Neutrophil (primary cell): ENCODE measurements at regions not wholly inside any gene's neighbourhood (a gene's known extent, or its start where the extent isn't known, plus 50 kb on each side); places are given as distances from the start of the nearest gene placed in this dataset.

Experiments
- H3K27ac ChIP-seq: fragments of 200-600 bp; sonication (generic); 2 replicates; pipeline ENCODE4 v1.5.1; 2016; ENCODE audit warnings: mild to moderate bottlenecking, moderate library complexity
- H3K27me3 ChIP-seq: fragments of 200-600 bp; sonication (generic); 2 replicates; pipeline ENCODE4 v1.6.0; 2016; ENCODE audit warnings: mild to moderate bottlenecking
- H3K36me3 ChIP-seq: fragments of 200-600 bp; sonication (generic); 2 replicates; pipeline ENCODE4 v1.5.1; 2017
- H3K4me1 ChIP-seq, 2 experiments: fragments of 200-600 bp in 1 of 2; sonication (generic) in 1 of 2; 1 replicate in 1 of 2; 2 replicates in 1 of 2; pipeline versions ENCODE4 v1.5.1 to v1.6.1; 2013 to 2016; ENCODE audit warnings: low read depth in 1 of 2, low read length in 1 of 2, mild to moderate bottlenecking in 1 of 2, moderate library complexity in 1 of 2; ENCODE audit not compliant: control insufficient read depth in 1 of 2, insufficient read depth in 1 of 2
- H3K4me3 ChIP-seq, 2 experiments: fragments of 200-600 bp in 1 of 2; sonication (generic) in 1 of 2; 1 replicate in 1 of 2; 2 replicates in 1 of 2; pipeline ENCODE4 v1.5.1; 2013 to 2016; ENCODE audit warnings: low read depth in 1 of 2, low read length in 1 of 2, mild to moderate bottlenecking in 1 of 2, moderate library complexity in 1 of 2
- H3K9me3 ChIP-seq: fragments of 200-600 bp; sonication (generic); 2 replicates; pipeline ENCODE4 v1.5.1; 2016
- CTCF ChIP-seq: fragments of 200-600 bp; sonication (generic); IDR thresholded peaks from 2 replicates; pipeline ENCODE4 v1.5.1; 2016; ENCODE audit warnings: antibody characterized with exemption

DNA sequence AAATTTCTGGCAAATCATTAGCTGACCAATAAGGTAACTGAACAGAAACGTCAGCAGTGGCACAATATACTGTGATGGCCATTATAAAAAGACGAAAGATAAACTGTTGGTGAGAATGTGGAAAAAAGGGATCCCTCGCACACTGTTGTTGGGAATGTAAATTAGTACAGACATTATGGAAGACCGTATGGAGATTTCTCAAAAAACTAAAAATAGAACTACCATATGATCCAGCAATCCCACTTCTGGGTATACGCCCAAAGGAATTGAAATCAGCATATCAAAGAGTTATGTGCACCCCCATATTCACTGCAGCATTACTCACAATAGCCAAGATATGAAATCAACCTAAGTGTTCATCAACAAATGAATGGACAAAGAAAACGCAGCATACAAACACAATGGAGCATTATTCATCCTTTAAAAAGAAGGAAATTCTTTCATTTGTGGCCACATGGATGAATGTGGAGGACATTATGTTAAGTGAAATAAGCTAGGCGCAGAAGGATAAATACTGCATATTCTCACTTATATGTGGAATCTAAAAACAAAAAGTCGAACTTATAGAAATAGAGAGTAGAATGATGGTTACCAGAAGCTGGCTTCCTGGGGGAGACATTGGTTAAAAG, 257.7 kb downstream of the RHOU start:
- TF ChIP-seq CTCF: no peak
- no peak overlapping the region for H3K27ac ChIP-seq
- H3K4me3 ChIP-seq: no peak overlapping the region
- no peaks in the 10 kb centered on the region for H3K9me3 ChIP-seq
- H3K27me3 ChIP-seq: no peaks in the 10 kb centered on the region
- peaks cover 34 to 35% of the 10 kb centered on the region in 2 experiments for H3K4me1 ChIP-seq
- no peaks in the 10 kb centered on the region for H3K36me3 ChIP-seq

- H3K9me3 ChIP-seq: no peaks in the 10 kb centered on the region
- H3K4me1 ChIP-seq: peaks cover 28 to 30% of the 10 kb centered on the region in 2 experiments
- TF ChIP-seq CTCF: no peak
- no peaks in the 10 kb centered on the region for H3K27me3 ChIP-seq
- H3K36me3 ChIP-seq: no peaks in the 10 kb centered on the region
- H3K4me3 ChIP-seq: no peak overlapping the region
- H3K27ac ChIP-seq: no peak overlapping the region
Observed at GRCh38 chr1:228994676-228995594, 259.7 kb downstream of the RHOU start.

GRCh38 chr1:228996281-228996680, 261.0 kb downstream of the RHOU start:
- Histone ChIP-seq H3K27me3 (no peaks in the 10 kb centered on the region), H3K9me3 (no peaks in the 10 kb centered on the region), H3K27ac (no peak overlapping the region), H3K36me3 (no peaks in the 10 kb centered on the region), H3K4me3 (no peak overlapping the region), H3K4me1 (peaks cover 20 to 24% of the 10 kb centered on the region in 2 experiments)
- no peak for TF ChIP-seq CTCF

- Histone ChIP-seq H3K9me3 (no peaks in the 10 kb centered on the region), H3K27me3 (no peaks in the 10 kb centered on the region), H3K36me3 (no peaks in the 10 kb centered on the region), H3K4me3 (no peak overlapping the region), H3K27ac (no peak overlapping the region), H3K4me1 (peaks cover 20 to 25% of the 10 kb centered on the region in 2 experiments)
- TF ChIP-seq CTCF: no peak
Observed at GRCh38 chr1:228997721-228998144, 262.5 kb downstream of the RHOU start.

DNA sequence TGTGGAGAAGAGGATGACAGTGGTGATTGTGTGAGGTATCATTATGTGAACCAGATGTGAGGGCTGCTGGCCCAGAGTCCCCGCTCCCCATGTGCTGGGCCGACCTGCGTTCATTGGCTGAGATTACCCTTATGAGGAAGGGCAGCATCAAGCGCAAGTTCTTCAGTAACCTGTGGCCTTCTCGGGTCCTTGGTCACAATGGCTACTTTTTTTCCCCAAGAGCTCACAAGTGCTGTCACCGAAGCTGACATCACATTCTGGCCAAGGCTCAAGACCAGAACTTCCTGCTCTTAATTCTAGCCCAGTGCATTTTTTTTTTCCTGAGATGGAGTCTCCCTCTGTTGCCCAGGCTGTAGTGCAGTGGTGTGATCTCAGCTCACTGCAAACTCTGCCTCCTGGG, 262.9 kb downstream of the RHOU start:
- Histone ChIP-seq H3K27ac (no peak overlapping the region), H3K27me3 (no peaks in the 10 kb centered on the region), H3K4me1 (peaks cover 22 to 29% of the 10 kb centered on the region in 2 experiments), H3K9me3 (no peaks in the 10 kb centered on the region), H3K36me3 (no peaks in the 10 kb centered on the region), H3K4me3 (no peak overlapping the region)
- no peak for TF ChIP-seq CTCF
